CD4-positive, alpha-beta T cell treated with Interleukin-15 for 1 hour (primary cell): ENCODE measurements at regions not wholly inside any gene's neighbourhood (a gene's known extent, or its start where the extent isn't known, plus 50 kb on each side); places are given as distances from the start of the nearest gene placed in this dataset.
"Not testable (repeated sequence)": the region's sequence is repeated elsewhere in the genome, so short reads cannot be mapped to it uniquely, and the experiment has no call there.

Source experiments
- DNase-seq: peaks from one replicate; pipeline ENCODE4 v3.0.0-alpha.2; 2020

- DNase-seq: no peak
Measured at GRCh38 chr10:3281941-3282673, 109.5 kb upstream of the PITRM1 start.

- no peak for DNase-seq
Measured at GRCh38 chr10:3278771-3279170, 106.2 kb upstream of the PITRM1 start.

- no peak for DNase-seq
Measured at GRCh38 chr10:3277566-3277965, 105.0 kb upstream of the PITRM1 start.

- DNase-seq: no peak
Measured at GRCh38 chr10:3274414-3274813, 101.8 kb upstream of the PITRM1 start.

GRCh38 chr10:3273966-3274365 is 101.4 kb upstream of the PITRM1 start:
- DNase-seq: no peak

GRCh38 chr10:3272300-3272699 is 99.7 kb upstream of the PITRM1 start:
- DNase-seq: no peak

GRCh38 chr10:3271354-3272115 is 99.0 kb upstream of the PITRM1 start:
- no peak for DNase-seq

GRCh38 chr10:3270577-3271316 is 98.2 kb upstream of the PITRM1 start:
- no peak for DNase-seq

- no peak for DNase-seq
Measured at GRCh38 chr10:3268025-3268424, 95.4 kb upstream of the PITRM1 start.

GRCh38 chr10:3265088-3265487 is 92.5 kb upstream of the PITRM1 start:
- no peak for DNase-seq

- no peak for DNase-seq
Measured at GRCh38 chr10:3264161-3264761, 91.7 kb upstream of the PITRM1 start.

GRCh38 chr10:3263747-3264146 is 91.2 kb upstream of the PITRM1 start:
- no peak for DNase-seq

- no peak for DNase-seq
Measured at GRCh38 chr10:3263082-3263481, 90.5 kb upstream of the PITRM1 start.

GRCh38 chr10:3261921-3262320 is 89.3 kb upstream of the PITRM1 start:
- no peak for DNase-seq

- DNase-seq: no peak
Measured at GRCh38 chr10:3260066-3260834, 87.7 kb upstream of the PITRM1 start.

GRCh38 chr10:3259499-3259898 is 86.9 kb upstream of the PITRM1 start:
- DNase-seq: no peak

GRCh38 chr10:3258394-3258793 is 85.8 kb upstream of the PITRM1 start:
- no peak for DNase-seq

GRCh38 chr10:3255616-3256015 is 83.0 kb upstream of the PITRM1 start:
- DNase-seq: no peak

- no peak for DNase-seq
Measured at GRCh38 chr10:3255075-3255474, 82.5 kb upstream of the PITRM1 start.

- not testable (repeated sequence) for DNase-seq
Measured at GRCh38 chr10:3253974-3254373, 81.4 kb upstream of the PITRM1 start.

GRCh38 chr10:3251172-3251571 is 78.6 kb upstream of the PITRM1 start:
- DNase-seq: no peak

GRCh38 chr10:3249307-3249889 is 76.8 kb upstream of the PITRM1 start:
- no peak for DNase-seq
